ENCODE measurements at regions not wholly inside any gene's neighbourhood (a gene's known extent, or its start where the extent isn't known, plus 50 kb on each side); places are given as distances from the start of the nearest gene placed in this dataset.

- H3K4me3 ChIP-seq (ENCODE audit: low read length): no peak overlapping the region
- peak; percentile 21 for DNase-seq (ENCODE audit: low read depth)
- TF ChIP-seq CTCF (IDR thresholded peaks at IDR 0.05; ENCODE audit: insufficient read depth, low read depth, low read length, missing control alignments): peak; percentile 42
These were observed 82.0 kb upstream of the SLC66A3 start for GRCh38 chr2:11073251-11073650.

GRCh38 chr2:11073776-11074175 lies 81.5 kb upstream of the SLC66A3 start:
- no peak for TF ChIP-seq CTCF (IDR thresholded peaks at IDR 0.05; ENCODE audit: insufficient read depth, low read depth, low read length, missing control alignments)
- H3K4me3 ChIP-seq (ENCODE audit: low read length): no peak overlapping the region
- DNase-seq (ENCODE audit: low read depth): no peak

- DNase-seq (ENCODE audit: low read depth): no peak
- no peak overlapping the region for H3K4me3 ChIP-seq (ENCODE audit: low read length)
- TF ChIP-seq CTCF (IDR thresholded peaks at IDR 0.05; ENCODE audit: insufficient read depth, low read depth, low read length, missing control alignments): no peak
These were observed 80.9 kb upstream of the SLC66A3 start for GRCh38 chr2:11074246-11074820.

DNA sequence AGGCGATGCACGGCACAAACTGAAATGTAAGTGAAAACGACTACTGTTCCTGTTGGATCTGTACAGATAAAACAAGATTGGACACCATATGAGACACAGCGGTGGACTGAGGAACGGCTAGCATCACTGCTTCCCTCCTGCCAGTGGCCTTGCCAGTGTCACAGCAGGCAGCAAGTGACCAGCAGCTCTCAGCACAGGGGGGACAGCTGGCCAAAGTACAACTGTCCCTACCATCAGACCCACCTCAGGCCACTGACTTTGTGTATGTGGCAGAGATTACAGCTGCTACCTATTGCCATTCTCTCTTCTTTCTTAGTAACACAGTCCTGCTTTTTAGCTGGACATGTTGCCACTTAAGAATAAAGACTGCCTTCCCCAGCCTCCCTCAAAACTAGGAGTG lies 80.0 kb upstream of the SLC66A3 start:
- no peak for TF ChIP-seq CTCF (IDR thresholded peaks at IDR 0.05; ENCODE audit: insufficient read depth, low read depth, low read length, missing control alignments)
- H3K4me3 ChIP-seq (ENCODE audit: low read length): no peak overlapping the region
- no peak for DNase-seq (ENCODE audit: low read depth)

DNA sequence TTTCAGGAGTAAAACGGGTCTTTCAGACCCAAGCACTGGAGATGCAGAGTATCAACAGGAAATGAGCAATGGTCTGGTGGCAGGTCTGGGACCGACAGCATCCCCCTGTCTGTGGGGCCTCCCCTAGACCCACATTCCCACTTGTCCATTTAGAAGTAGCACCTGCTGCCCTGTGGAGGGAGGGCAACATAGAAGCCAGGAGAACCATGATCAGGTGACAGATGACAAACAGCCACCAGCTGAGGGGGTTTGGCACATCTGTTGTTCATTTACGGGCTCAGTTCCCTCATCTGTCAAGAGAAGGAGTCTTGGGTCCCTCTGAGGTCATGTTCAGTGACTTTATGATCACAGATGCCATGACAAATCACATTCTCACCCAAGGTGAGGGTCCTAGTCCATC lies 77.9 kb upstream of the SLC66A3 start:
- DNase-seq (ENCODE audit: low read depth): no peak
- no peak overlapping the region for H3K4me3 ChIP-seq (ENCODE audit: low read length)
- TF ChIP-seq CTCF (IDR thresholded peaks at IDR 0.05; ENCODE audit: insufficient read depth, low read depth, low read length, missing control alignments): no peak

DNA sequence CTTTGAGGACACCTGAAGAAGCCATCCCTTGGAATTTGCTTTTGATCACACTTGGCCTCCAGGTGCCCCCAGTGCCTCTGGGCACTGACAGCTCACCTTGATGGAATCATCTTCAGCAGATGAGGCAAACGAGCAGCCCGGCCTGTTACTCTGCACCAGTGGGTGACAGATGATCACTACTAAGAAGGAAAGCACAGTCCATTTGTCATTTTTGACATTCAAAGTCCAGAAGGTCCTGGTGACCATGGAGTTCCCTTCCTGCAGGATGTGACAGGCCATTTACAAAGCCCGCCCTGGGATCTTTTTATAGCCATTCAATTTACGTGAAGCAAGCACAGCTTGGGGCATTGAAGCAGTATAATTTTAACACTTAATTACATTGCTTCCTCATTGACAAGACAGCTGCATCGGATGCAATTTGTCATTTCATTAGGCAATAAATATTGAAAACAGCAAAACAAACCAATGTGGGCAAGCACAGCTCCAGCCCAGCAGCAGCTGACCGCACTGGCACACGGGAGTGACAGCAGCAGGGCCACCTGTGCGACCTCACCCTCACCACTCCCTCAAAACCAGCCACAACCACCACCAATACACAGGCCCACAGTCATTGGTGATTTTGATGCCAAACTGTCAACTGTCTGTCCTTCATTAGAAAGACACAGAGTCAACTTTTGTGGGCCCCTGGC lies 76.0 kb upstream of the SLC66A3 start:
- peak; percentile 37 for DNase-seq (ENCODE audit: low read depth)
- H3K4me3 ChIP-seq (ENCODE audit: low read length): no peak overlapping the region
- no peak for TF ChIP-seq CTCF (IDR thresholded peaks at IDR 0.05; ENCODE audit: insufficient read depth, low read depth, low read length, missing control alignments)

Measured in epithelial cell of esophagus (primary cell).